ENCODE measurements at regions not wholly inside any gene's neighbourhood (a gene's known extent, or its start where the extent isn't known, plus 50 kb on each side); places are given as distances from the start of the nearest gene placed in this dataset.

- H3K27ac ChIP-seq (ENCODE audit: low read depth in 1 of 2, low read length in 2 of 2) = no peak overlapping the region
- WGBS (ENCODE audit: insufficient coverage) = 100% methylated on average over 1 of the region's 2 CpGs
- TF ChIP-seq CTCF (IDR thresholded peaks at IDR 0.05) = no peak
- H3K9ac ChIP-seq (ENCODE audit: insufficient read depth, low read length, poor library complexity, severe bottlenecking) = no peak overlapping the region
- Mint-ChIP-seq H3K27me3 (ENCODE audit: low read depth in 3 of 3) (no peaks in the 10 kb centered on the region), H3K9me3 (peaks cover 0 to 2% (median 0%) of the 10 kb centered on the region in 7 donors), H3K36me3 (no peaks in the 10 kb centered on the region), H3K4me3 (no peak overlapping the region), H3K4me1 (no peaks in the 10 kb centered on the region), H3K27ac (no peak overlapping the region)
- no peaks in the 10 kb centered on the region for H4K20me1 ChIP-seq (ENCODE audit: insufficient read depth, low read length)
- no peaks in the 10 kb centered on the region for H3K79me2 ChIP-seq (ENCODE audit: insufficient read depth, low read length)
- no peak overlapping the region for H2AFZ ChIP-seq (ENCODE audit: insufficient read depth, low read depth, low read length, poor library complexity, severe bottlenecking)
- no peaks in the 10 kb centered on the region for H3K9me3 ChIP-seq (replicated peaks in 1 of 2; ENCODE audit: control insufficient read depth in 1 of 2, insufficient read depth in 1 of 2, low read length in 2 of 2)
- H3K4me3 ChIP-seq (replicated peaks in 1 of 3; ENCODE audit: low read depth in 2 of 3, low read length in 3 of 3) = no peak overlapping the region
- no peaks in the 10 kb centered on the region for H3K4me1 ChIP-seq (ENCODE audit: control insufficient read depth in 1 of 2, insufficient read depth in 2 of 2, low read length in 2 of 2)
- no peaks in the 10 kb centered on the region for H3K36me3 ChIP-seq (replicated peaks in 1 of 2; ENCODE audit: control insufficient read depth in 1 of 2, insufficient read depth in 2 of 2, low read length in 2 of 2)
- intact Hi-C loops (cut with micrococcal nuclease) = no loop called here
- no peaks in the 10 kb centered on the region for H3K27me3 ChIP-seq (ENCODE audit: control insufficient read depth in 2 of 2, insufficient read depth in 2 of 2, low read length in 2 of 2)
- no peak overlapping the region for H3K4me2 ChIP-seq (replicated peaks; ENCODE audit: extremely low read depth, low read length, poor library complexity, severe bottlenecking)
- DNase-seq = no peak
These were observed 561.4 kb downstream of the PYDC2 start for GRCh38 chr3:192022412-192022811.

GRCh38 chr3:192024751-192025150 lies 563.8 kb downstream of the PYDC2 start:
- H3K27me3 Mint-ChIP-seq (ENCODE audit: low read depth in 3 of 3) = no peaks in the 10 kb centered on the region
- Histone ChIP-seq H3K27ac (ENCODE audit: low read depth in 1 of 2, low read length in 2 of 2) (no peak overlapping the region), H3K9me3 (replicated peaks in 1 of 2; ENCODE audit: control insufficient read depth in 1 of 2, insufficient read depth in 1 of 2, low read length in 2 of 2) (no peaks in the 10 kb centered on the region), H3K9ac (ENCODE audit: insufficient read depth, low read length, poor library complexity, severe bottlenecking) (no peak overlapping the region), H3K4me1 (ENCODE audit: control insufficient read depth in 1 of 2, insufficient read depth in 2 of 2, low read length in 2 of 2) (no peaks in the 10 kb centered on the region), H3K4me2 (replicated peaks; ENCODE audit: extremely low read depth, low read length, poor library complexity, severe bottlenecking) (no peak overlapping the region), H3K27me3 (ENCODE audit: control insufficient read depth in 2 of 2, insufficient read depth in 2 of 2, low read length in 2 of 2) (no peaks in the 10 kb centered on the region), H2AFZ (ENCODE audit: insufficient read depth, low read depth, low read length, poor library complexity, severe bottlenecking) (no peak overlapping the region), H3K36me3 (replicated peaks in 1 of 2; ENCODE audit: control insufficient read depth in 1 of 2, insufficient read depth in 2 of 2, low read length in 2 of 2) (no peaks in the 10 kb centered on the region), H3K79me2 (ENCODE audit: insufficient read depth, low read length) (no peaks in the 10 kb centered on the region), H4K20me1 (ENCODE audit: insufficient read depth, low read length) (no peaks in the 10 kb centered on the region), H3K4me3 (replicated peaks in 1 of 3; ENCODE audit: low read depth in 2 of 3, low read length in 3 of 3) (no peak overlapping the region)
- intact Hi-C loops (cut with micrococcal nuclease) = no loop called here
- DNase-seq = no peak
- WGBS (ENCODE audit: insufficient coverage) = no CpG with 5 or more reads among the region's 1 CpG
- H3K4me1 Mint-ChIP-seq = no peaks in the 10 kb centered on the region
- no peaks in the 10 kb centered on the region for H3K36me3 Mint-ChIP-seq
- TF ChIP-seq CTCF (IDR thresholded peaks at IDR 0.05) = no peak
- peaks cover 0 to 2% (median 0%) of the 10 kb centered on the region in 7 donors for H3K9me3 Mint-ChIP-seq
- H3K27ac Mint-ChIP-seq = no peak overlapping the region
- H3K4me3 Mint-ChIP-seq = no peak overlapping the region

Measured in CD14-positive monocyte (primary cell).